Ovary (tissue), 3 donors: ENCODE measurements at regions not wholly inside any gene's neighbourhood (a gene's known extent, or its start where the extent isn't known, plus 50 kb on each side); places are given as distances from the start of the nearest gene placed in this dataset.

ENCODE experiments used
- EP300 ChIP-seq: sonication (generic); formaldehyde crosslinking; IDR thresholded peaks from one replicate; pipeline ENCODE4 v1.6.1; 2017; ENCODE audit warnings: antibody characterized with exemption
- POLR2A ChIP-seq: fragments of 450-650 bp; IDR thresholded peaks from one replicate; pipeline ENCODE4 v1.6.1; 2017; ENCODE audit warnings: antibody characterized with exemption, mild to moderate bottlenecking, moderate library complexity
- TF ChIP-seq, protein P1 (sequence below), 3 donors: fragments of 450-650 bp in 2 of 3; fragments of 200-600 bp in 1 of 3; IDR thresholded peaks; one replicate each; pipeline versions ENCODE4 v1.5.1 to v1.8.0; 2016 to 2022; ENCODE audit warnings: antibody characterized with exemption in 3 of 3, mild to moderate bottlenecking in 1 of 3
- donor health status: DM: no; HTN: no; CAD: no.

DNA sequence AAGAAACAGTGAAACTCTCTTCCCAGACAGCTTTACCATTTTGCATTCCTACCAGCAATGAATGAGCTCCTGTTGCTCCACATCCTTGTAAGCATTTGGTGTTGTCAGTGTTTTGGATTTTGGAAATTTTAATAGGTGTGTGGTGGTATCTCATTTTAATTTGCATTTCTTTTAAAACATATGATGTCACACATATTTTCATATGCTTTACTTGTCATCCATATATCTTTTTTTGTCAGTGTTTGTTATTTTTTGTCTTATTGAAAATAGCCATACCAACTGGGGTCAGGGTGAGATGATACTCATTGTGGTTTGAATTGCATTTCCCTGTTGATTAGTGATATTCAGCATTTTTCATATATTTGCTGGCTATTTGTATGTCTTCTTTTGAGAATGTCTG lies 119.5 kb upstream of the FOXA2 start:
- TF ChIP-seq, protein P1, sequence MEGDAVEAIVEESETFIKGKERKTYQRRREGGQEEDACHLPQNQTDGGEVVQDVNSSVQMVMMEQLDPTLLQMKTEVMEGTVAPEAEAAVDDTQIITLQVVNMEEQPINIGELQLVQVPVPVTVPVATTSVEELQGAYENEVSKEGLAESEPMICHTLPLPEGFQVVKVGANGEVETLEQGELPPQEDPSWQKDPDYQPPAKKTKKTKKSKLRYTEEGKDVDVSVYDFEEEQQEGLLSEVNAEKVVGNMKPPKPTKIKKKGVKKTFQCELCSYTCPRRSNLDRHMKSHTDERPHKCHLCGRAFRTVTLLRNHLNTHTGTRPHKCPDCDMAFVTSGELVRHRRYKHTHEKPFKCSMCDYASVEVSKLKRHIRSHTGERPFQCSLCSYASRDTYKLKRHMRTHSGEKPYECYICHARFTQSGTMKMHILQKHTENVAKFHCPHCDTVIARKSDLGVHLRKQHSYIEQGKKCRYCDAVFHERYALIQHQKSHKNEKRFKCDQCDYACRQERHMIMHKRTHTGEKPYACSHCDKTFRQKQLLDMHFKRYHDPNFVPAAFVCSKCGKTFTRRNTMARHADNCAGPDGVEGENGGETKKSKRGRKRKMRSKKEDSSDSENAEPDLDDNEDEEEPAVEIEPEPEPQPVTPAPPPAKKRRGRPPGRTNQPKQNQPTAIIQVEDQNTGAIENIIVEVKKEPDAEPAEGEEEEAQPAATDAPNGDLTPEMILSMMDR (IDR thresholded peaks at IDR 0.05): no peak
- TF ChIP-seq POLR2A: no peak
- no peak for TF ChIP-seq EP300
